SK-N-SH (cell line): ENCODE measurements at regions not wholly inside any gene's neighbourhood (a gene's known extent, or its start where the extent isn't known, plus 50 kb on each side); places are given as distances from the start of the nearest gene placed in this dataset.

Experiments
- CHD2 ChIP-seq: fragments of 150-350 bp; IDR thresholded peaks from 2 replicates; pipeline ENCODE4 v1.6.1; 2018; ENCODE audit warnings: low read length; ENCODE audit not compliant: partially characterized antibody
- EP300 ChIP-seq, 2 experiments: IDR thresholded peaks; 2 replicates each; pipeline versions ENCODE4 v1.4.0 to v1.6.1; 2012; ENCODE audit warnings: borderline replicate concordance in 1 of 2, low read depth in 1 of 2, low read length in 1 of 2
- FOSL2 ChIP-seq: IDR thresholded peaks from 2 replicates; pipeline ENCODE4 v1.4.0; 2012; ENCODE audit warnings: low read depth, mild to moderate bottlenecking, moderate library complexity, borderline replicate concordance
- FOXJ3 ChIP-seq: sonication (generic); formaldehyde crosslinking; IDR thresholded peaks from 2 replicates; pipeline ENCODE4 v1.5.1; 2020; ENCODE audit warnings: mild to moderate bottlenecking, missing genetic modification reagents
- JUND ChIP-seq: IDR thresholded peaks from 2 replicates; pipeline ENCODE4 v1.4.0; 2012
- NFIC ChIP-seq: IDR thresholded peaks from 2 replicates; pipeline ENCODE4 v1.4.0; 2012; ENCODE audit warnings: borderline replicate concordance
- POLR2AphosphoS5 ChIP-seq: IDR thresholded peaks from 2 replicates; pipeline ENCODE4 v1.6.1; 2012; ENCODE audit warnings: low read depth, low read length
- RFX5 ChIP-seq: IDR thresholded peaks from 2 replicates; pipeline ENCODE4 v1.6.1; 2012; ENCODE audit warnings: mild to moderate bottlenecking, improper control_type of control experiment, low read length
- SMC3 ChIP-seq: IDR thresholded peaks from 2 replicates; pipeline ENCODE4 v1.6.1; 2012; ENCODE audit warnings: low read depth, low read length, improper control_type of control experiment
- YY1 ChIP-seq: IDR thresholded peaks from 2 replicates; pipeline ENCODE4 v1.4.0; 2012; ENCODE audit warnings: low read depth, mild to moderate bottlenecking
- TF ChIP-seq, protein P1 (sequence below): fragments of 200-600 bp; sonication (generic); IDR thresholded peaks from 2 replicates; pipeline ENCODE4 v1.6.1; 2017; ENCODE audit warnings: antibody characterized with exemption, mild to moderate bottlenecking, moderate library complexity
- TF ChIP-seq, protein P2 (sequence below): fragments of 150-350 bp; IDR thresholded peaks from 2 replicates; pipeline ENCODE4 v1.6.1; 2017; ENCODE audit warnings: antibody characterized with exemption, low read length, low read depth, borderline replicate concordance

GRCh38 chr5:51172903-51173626 is 210.2 kb upstream of the ISL1 start:
- TF ChIP-seq CHD2 (no peak), FOSL2 (no peak), NFIC (no peak), RFX5 (no peak), YY1 (no peak), FOXJ3 (CRISPR knock-in tag) (no peak), SMC3 (no peak), EP300 (IDR thresholded peaks at IDR 0.05; ENCODE audit: borderline replicate concordance in 1 of 2, low read depth in 1 of 2, low read length in 1 of 2) (no peak), POLR2AphosphoS5 (no peak), JUND (no peak)
- TF ChIP-seq, protein P1, sequence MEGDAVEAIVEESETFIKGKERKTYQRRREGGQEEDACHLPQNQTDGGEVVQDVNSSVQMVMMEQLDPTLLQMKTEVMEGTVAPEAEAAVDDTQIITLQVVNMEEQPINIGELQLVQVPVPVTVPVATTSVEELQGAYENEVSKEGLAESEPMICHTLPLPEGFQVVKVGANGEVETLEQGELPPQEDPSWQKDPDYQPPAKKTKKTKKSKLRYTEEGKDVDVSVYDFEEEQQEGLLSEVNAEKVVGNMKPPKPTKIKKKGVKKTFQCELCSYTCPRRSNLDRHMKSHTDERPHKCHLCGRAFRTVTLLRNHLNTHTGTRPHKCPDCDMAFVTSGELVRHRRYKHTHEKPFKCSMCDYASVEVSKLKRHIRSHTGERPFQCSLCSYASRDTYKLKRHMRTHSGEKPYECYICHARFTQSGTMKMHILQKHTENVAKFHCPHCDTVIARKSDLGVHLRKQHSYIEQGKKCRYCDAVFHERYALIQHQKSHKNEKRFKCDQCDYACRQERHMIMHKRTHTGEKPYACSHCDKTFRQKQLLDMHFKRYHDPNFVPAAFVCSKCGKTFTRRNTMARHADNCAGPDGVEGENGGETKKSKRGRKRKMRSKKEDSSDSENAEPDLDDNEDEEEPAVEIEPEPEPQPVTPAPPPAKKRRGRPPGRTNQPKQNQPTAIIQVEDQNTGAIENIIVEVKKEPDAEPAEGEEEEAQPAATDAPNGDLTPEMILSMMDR = no peak
- TF ChIP-seq, protein P2, sequence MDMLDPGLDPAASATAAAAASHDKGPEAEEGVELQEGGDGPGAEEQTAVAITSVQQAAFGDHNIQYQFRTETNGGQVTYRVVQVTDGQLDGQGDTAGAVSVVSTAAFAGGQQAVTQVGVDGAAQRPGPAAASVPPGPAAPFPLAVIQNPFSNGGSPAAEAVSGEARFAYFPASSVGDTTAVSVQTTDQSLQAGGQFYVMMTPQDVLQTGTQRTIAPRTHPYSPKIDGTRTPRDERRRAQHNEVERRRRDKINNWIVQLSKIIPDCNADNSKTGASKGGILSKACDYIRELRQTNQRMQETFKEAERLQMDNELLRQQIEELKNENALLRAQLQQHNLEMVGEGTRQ = no peak
